Mesothelial cell of epicardium (in vitro differentiated cells): ENCODE measurements at regions not wholly inside any gene's neighbourhood (a gene's known extent, or its start where the extent isn't known, plus 50 kb on each side); places are given as distances from the start of the nearest gene placed in this dataset.

Source experiments
- DNase-seq, 2 experiments: peaks; one replicate each; pipeline ENCODE4 v3.0.0; 2021; ENCODE audit warnings: low spot score in 2 of 2; ENCODE audit not compliant: unreplicated experiment in 2 of 2
- H3K27ac Mint-ChIP-seq: 2 replicates; pipeline ENCODE4 v1.8.0; 2021; ENCODE audit warnings: mixed read lengths
- H3K27me3 Mint-ChIP-seq: 2 replicates; pipeline ENCODE4 v1.8.0; 2021; ENCODE audit warnings: low read depth, mixed read lengths
- H3K36me3 Mint-ChIP-seq: 2 replicates; pipeline ENCODE4 v1.8.0; 2021; ENCODE audit warnings: mixed read lengths
- H3K4me1 Mint-ChIP-seq: 2 replicates; pipeline ENCODE4 v1.8.0; 2021; ENCODE audit warnings: mixed read lengths
- H3K4me3 Mint-ChIP-seq: 2 replicates; pipeline ENCODE4 v1.8.0; 2021; ENCODE audit warnings: mild to moderate bottlenecking, moderate library complexity, mixed read lengths
- H3K9me3 Mint-ChIP-seq: 2 replicates; pipeline ENCODE4 v1.8.0; 2021; ENCODE audit warnings: mixed read lengths
- CTCF ChIP-seq: fragments of 200-600 bp; sonication (generic); IDR thresholded peaks from one replicate; pipeline ENCODE4 v1.5.0; 2021; ENCODE audit warnings: antibody characterized with exemption; ENCODE audit not compliant: unreplicated experiment

- no peak for TF ChIP-seq CTCF
- Mint-ChIP-seq H3K27me3 (no peaks in the 10 kb centered on the region), H3K4me3 (no peak overlapping the region), H3K36me3 (no peaks in the 10 kb centered on the region), H3K27ac (peak overlapping the region; percentile 17), H3K9me3 (no peaks in the 10 kb centered on the region), H3K4me1 (peaks cover 40% of the 10 kb centered on the region)
- DNase-seq = no peak
Observed at GRCh38 chr9:87800456-87800855, 74.5 kb downstream of the CTSL start.

- H3K36me3 Mint-ChIP-seq = no peaks in the 10 kb centered on the region
- peaks cover 34% of the 10 kb centered on the region for H3K4me1 Mint-ChIP-seq
- no peaks in the 10 kb centered on the region for H3K27me3 Mint-ChIP-seq
- DNase-seq = no peak
- no peaks in the 10 kb centered on the region for H3K9me3 Mint-ChIP-seq
- no peak for TF ChIP-seq CTCF
- no peak overlapping the region for H3K4me3 Mint-ChIP-seq
- H3K27ac Mint-ChIP-seq = peak overlapping the region; percentile 17
Observed at GRCh38 chr9:87801013-87801412, 75.1 kb downstream of the CTSL start.

GRCh38 chr9:87803166-87803565 lies 77.2 kb downstream of the CTSL start:
- peaks cover 3% of the 10 kb centered on the region for H3K36me3 Mint-ChIP-seq
- H3K27me3 Mint-ChIP-seq = no peaks in the 10 kb centered on the region
- DNase-seq = no peak
- TF ChIP-seq CTCF = no peak
- H3K9me3 Mint-ChIP-seq = peaks cover 9% of the 10 kb centered on the region
- H3K4me1 Mint-ChIP-seq = peaks cover 26% of the 10 kb centered on the region
- no peak overlapping the region for H3K27ac Mint-ChIP-seq
- H3K4me3 Mint-ChIP-seq = no peak overlapping the region

GRCh38 chr9:87803623-87804345 lies 77.9 kb downstream of the CTSL start:
- Mint-ChIP-seq H3K4me3 (no peak overlapping the region), H3K36me3 (peaks cover 7% of the 10 kb centered on the region), H3K27ac (no peak overlapping the region), H3K4me1 (peaks cover 24% of the 10 kb centered on the region), H3K27me3 (no peaks in the 10 kb centered on the region), H3K9me3 (peaks cover 15% of the 10 kb centered on the region)
- TF ChIP-seq CTCF = no peak
- DNase-seq = no peak

- TF ChIP-seq CTCF = no peak
- Mint-ChIP-seq H3K27ac (no peak overlapping the region), H3K36me3 (peaks cover 13% of the 10 kb centered on the region), H3K9me3 (peaks cover 28% of the 10 kb centered on the region), H3K27me3 (no peaks in the 10 kb centered on the region), H3K4me3 (no peak overlapping the region), H3K4me1 (peaks cover 12% of the 10 kb centered on the region)
- no peak for DNase-seq
Observed at GRCh38 chr9:87805259-87805658, 77.4 kb upstream of the SPATA31E1 start.
